ENCODE measurements at regions not wholly inside any gene's neighbourhood (a gene's known extent, or its start where the extent isn't known, plus 50 kb on each side); places are given as distances from the start of the nearest gene placed in this dataset.
"Not testable (repeated sequence)": the region's sequence is repeated elsewhere in the genome, so short reads cannot be mapped to it uniquely, and the experiment has no call there.

DNA sequence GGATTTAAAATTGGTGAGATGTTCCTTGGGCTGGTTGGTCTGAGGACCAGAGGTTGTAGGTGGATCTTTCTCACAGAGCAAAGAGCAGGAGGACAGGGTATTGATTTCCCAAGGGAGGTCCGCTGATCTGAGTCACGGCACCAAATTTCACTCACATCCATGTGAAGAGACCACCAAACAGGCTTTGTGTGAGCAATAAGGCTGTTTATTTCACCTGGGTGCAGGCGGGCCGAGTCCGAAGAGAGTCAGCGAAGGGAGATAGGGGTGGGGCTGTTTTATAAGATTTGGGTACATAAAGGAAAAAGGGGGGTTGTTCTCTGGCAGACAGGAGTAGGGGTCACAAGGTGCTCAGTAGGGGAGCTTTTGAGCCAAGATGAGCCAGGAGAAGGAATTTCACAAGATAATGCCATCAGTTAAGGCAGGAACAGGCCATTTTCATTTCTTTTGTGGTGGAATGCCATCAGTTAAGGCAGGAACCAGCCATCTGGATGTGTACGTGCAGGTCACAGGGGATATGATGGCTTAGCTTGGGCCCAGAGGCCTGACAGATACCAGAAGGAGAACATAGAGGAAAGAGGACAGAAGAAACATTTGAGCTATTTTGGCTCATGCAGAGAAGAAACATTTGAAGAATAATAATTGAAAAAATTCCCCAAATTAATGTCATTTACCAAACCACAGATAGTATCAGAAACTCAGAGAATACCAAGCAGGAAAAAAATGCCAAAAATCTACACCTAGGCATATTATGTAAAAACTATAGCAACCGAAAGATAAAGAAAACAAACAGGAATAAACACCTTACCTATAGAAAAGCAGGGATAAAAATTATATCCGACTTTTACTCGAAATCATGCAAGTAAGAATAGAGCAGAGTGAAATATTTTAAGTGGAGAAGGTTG is 585.2 kb upstream of the MDGA2 start:
- DNase-seq (ENCODE audit: low read depth) = not testable (repeated sequence)

DNA sequence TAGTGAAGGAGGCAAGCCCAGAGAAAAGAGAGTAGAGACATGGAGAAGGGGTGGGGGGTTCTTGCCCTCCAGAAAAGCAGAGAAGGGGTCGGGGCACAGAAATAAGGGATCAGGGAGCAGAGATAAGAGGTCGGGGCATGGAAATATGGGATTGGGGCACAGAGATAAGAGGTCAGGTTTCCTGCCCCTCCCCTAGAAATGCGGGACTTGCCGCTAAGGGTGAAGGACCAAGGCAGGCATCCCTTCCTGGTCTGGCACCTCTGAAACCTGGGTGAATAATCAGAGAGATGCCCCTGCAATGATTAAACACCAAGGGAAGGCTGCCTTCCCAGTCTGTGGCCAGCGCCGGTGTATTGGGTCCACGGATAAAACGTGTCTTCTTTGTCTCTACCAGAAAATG is 584.5 kb upstream of the MDGA2 start:
- DNase-seq (ENCODE audit: low read depth) = not testable (repeated sequence)

DNA sequence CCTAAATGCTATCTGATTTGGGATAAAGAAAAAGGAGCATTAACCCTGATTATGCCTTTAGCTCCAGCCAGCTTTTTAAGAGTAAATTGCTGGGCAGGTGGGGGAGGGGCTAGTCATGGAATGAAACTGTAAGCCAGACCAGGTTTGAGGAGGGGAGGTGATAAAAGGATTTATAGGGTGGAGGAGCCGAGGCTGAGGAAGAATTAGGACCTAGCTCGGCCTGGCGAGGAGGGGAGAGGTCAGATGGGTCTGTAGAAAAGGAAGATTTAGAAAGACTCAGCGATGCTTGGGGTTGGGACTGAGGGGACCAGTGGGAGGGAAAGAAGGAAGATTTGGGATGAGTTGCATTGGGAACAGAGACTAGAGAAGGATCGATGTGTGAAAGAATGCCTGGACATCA is 583.8 kb upstream of the MDGA2 start:
- DNase-seq (ENCODE audit: low read depth) = not testable (repeated sequence)

- DNase-seq (ENCODE audit: low read depth) = not testable (repeated sequence)
Measured at GRCh38 chr14:48258703-48259102, 583.3 kb upstream of the MDGA2 start.

- DNase-seq (ENCODE audit: low read depth) = no peak
Measured at GRCh38 chr14:48253020-48253419, 577.6 kb upstream of the MDGA2 start.

DNA sequence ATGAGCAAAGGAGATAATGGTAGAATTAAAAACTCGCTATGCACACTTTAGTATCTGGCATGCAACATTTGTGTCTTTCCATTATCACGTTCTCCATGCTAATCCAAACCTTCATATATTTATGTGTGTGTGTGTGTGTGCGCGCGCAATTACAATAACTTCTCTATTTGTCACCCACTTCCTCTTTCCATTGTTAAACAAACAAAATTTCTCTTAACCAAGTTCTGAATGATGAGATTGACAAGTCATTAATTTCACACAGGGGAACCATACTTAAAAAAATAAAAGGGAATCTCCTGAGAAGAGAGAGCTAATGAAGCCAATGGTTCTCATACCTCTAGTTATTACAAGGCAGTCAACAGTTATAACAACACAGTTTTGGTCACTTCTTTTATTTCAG is 575.9 kb upstream of the MDGA2 start:
- DNase-seq (ENCODE audit: low read depth) = no peak

DNA sequence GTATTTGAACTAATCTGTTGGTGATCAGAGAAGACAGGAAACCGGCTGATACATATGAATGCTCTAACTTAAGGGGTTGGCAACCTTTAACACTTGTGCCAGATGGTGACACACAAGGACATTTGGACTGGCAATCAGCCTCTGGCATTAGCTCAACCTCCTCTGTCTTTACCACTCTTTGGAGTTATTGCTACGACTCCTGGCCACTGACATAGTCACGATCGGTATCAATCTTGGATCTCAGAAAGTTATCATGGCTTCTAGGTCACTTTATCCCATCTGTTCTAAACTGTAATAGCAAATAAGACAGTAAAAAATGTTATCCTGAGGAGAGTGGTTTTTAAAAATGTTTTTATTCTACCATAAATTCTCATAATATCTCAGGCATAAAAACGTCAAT is 575.2 kb upstream of the MDGA2 start:
- DNase-seq (ENCODE audit: low read depth) = no peak

DNA sequence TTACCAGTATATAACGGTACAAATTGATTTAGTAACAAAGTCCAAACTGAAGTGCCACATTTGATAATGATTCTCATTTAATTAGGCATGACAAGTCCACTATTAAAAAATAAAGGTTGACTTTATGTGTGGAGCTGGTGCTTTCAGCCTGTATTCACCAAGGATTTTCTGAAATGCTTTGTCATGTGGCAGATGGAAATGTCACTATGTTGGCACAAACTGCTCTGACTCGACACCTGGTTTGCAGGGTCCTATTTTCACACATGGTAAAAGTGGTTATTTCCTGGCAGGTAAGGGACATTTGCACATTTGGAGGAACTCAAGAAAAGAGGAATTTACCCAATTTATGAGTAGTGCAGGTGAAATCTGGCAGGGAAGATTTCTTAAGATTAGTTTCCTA is 572.6 kb upstream of the MDGA2 start:
- DNase-seq (ENCODE audit: low read depth) = no peak

- no peak for DNase-seq (ENCODE audit: low read depth)
Measured at GRCh38 chr14:48243900-48244299, 568.5 kb upstream of the MDGA2 start.

DNA sequence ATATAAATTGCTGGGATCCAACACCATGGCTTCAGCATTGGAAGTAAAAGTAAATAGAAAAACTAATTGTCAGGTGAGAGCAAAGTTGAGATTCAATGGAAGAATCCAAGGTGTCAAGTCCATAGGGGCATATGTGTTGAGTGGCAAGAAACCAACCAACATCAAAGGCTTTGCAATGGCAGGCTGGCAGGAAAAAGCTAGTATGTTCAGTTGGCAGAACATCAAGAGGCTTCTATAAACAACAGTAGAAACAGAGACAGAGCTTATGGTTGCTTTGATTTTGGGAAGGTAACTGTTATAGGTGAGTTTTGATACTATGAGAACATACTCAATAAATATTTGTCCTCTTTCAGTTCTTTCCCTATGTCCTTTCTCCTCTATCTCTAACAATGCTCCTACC is 553.7 kb upstream of the MDGA2 start:
- no peak for DNase-seq (ENCODE audit: low read depth)

DNA sequence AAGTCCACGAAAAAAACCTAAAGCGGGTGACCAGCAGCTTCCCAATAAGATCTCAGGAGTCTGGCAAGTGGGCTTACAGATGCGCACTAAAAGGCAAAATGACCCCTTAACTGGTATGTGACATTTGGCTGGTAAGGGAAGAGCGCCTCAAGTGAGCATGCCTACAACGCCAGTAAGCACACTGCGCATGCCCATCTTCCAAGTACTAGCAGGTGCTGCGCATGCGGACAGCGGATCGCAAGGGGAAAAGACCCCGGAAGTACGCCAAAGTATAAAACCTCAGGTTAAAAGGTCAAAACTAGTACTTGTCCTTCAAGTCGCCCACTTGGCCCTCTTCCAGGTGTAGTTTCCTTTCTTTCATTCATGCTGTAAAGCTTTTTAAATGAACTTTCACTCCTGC is 518.5 kb upstream of the MDGA2 start:
- no peak for DNase-seq (ENCODE audit: low read depth)

GRCh38 chr14:48149624-48150023 is 474.2 kb upstream of the MDGA2 start:
- not testable (repeated sequence) for DNase-seq (ENCODE audit: low read depth)

- DNase-seq (ENCODE audit: low read depth) = no peak
Measured at GRCh38 chr14:48140804-48141203, 465.4 kb upstream of the MDGA2 start.

DNA sequence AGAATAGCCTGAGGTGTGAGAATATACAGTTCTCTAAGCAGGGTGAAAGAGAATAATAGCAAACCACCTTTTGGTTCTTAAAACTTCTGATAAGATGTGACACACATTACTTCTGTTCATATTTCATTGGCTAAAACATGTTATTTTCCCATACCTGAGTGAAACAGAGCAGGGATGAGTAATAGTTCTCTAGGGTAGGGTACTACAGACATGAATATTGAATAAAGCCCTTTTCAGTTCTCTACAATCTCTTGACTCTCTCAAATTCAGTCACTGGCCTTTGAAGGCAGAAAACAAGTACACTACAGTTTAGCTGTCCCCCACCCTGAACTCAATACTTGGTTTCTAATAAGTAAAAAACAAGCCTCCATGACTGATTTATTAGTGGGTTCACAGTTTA is 454.1 kb upstream of the MDGA2 start:
- DNase-seq (ENCODE audit: low read depth) = no peak

GRCh38 chr14:48127674-48128073 is 452.3 kb upstream of the MDGA2 start:
- DNase-seq (ENCODE audit: low read depth) = no peak

- no peak for DNase-seq (ENCODE audit: low read depth)
Measured at GRCh38 chr14:48125654-48126053, 450.2 kb upstream of the MDGA2 start.

DNA sequence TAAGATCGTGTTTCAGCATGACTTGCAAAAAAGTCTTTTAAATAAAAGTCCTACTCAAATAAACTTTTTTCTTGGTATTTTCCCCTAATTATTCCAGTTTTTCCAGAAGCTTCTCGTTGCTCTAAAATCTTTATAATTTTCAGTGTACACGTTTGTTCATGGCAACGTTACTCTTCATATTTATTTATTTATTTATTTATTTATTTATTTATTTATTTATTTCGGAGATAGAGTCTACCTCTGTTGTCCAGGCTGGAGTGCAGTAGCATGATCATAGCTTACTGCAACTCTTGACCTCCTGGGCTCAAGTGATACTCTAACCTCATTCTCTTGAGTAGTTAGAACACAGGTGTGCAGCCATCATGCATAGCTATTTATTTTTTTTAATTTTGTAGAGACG is 438.3 kb upstream of the MDGA2 start:
- DNase-seq (ENCODE audit: low read depth) = no peak

DNA sequence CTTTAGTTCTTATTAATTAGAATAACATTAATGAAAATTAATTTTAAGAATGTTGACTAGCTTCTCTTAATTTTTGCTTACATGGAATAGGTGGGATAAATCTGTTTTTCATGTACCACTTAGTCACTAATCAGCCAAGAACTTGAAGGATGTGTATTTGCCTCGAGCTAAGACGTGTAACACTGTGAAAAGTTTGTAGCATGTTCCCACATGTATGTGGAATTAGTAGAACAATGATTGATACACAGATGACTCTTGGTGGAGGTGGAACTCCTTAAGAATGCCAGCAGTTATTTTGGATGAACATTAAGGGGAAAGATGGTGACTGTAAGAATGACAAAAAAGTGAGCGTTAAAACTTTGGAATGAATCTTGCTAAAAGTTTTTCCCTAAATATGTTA is 435.7 kb upstream of the MDGA2 start:
- no peak for DNase-seq (ENCODE audit: low read depth)

DNA sequence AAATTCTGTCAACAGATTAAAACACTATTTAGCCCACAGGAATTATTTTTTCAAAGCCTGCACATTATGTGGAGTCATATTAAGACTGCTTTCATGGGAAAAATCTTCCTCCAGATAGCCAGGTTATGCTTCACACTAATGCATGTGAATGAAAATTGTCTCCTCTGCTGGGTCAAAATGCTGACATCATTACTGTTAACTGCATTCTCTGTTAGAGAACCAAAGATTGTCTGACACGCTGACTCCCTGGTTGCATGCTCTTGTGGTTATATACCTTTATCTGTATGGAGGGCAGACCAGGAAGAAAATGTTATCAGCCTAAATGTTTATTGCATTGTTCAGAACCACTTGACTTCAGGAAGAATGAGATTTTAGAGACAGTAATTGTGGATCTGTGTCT is 432.2 kb upstream of the MDGA2 start:
- no peak for DNase-seq (ENCODE audit: low read depth)

DNA sequence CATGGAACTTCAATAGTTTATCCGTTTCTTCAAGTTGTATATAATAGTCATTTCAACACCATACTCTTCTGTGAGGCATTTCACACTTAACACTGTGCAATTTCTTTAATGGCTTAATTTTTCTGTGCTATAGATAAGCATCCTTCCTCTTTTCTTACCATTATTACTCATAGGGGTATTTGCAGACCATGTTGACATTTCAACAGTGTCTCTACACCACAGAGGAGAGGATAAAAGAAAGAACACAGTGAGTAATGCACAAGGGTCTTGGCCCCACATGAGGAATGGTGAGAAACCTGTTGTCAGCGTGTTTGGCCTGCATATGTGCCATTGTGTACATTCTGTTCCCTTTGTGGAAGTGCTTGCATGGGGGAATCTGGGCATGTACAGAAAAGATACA is 421.5 kb upstream of the MDGA2 start:
- DNase-seq (ENCODE audit: low read depth) = no peak

DNA sequence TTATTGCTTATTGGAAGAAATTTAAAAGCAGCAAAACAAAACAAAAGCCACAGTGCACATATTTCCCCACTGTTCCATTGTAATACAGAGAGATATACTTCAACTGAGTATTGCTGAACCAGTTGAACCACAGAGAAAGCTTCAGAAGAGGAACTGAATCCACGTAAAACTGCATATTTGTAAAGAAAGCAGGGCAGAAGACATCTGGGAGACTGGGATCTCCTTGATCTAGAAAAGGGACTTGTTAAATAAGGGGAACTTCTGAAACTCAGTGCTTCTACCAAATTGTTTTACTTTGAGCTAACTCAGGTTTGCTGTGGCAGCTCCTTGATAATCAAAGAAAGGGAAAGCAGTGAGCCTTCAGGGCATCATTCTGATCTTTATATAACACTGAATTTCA is 411.1 kb upstream of the MDGA2 start:
- no peak for DNase-seq (ENCODE audit: low read depth)

GRCh38 chr14:48075487-48075886 is 400.1 kb upstream of the MDGA2 start:
- no peak for DNase-seq (ENCODE audit: low read depth)

DNA sequence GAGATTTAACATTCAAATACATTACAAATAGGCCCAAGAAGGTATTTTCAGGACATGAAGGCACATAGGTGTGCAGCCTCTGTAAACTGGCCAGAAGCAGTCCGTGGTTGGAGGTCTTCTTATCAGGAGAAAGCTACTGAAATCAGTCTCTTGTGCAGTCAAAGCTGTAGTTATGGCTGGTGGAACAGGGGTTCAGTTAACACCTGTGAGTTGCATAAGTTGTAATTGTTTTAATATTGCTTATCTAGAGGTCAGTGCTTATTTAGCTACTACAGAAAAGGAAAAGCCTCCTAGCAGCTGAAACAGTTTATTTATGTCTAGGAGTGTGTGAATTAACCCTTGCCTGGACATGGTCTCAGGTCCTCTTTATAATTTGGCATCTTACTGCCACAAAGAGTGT is 377.6 kb upstream of the MDGA2 start:
- no peak for DNase-seq (ENCODE audit: low read depth)

DNA sequence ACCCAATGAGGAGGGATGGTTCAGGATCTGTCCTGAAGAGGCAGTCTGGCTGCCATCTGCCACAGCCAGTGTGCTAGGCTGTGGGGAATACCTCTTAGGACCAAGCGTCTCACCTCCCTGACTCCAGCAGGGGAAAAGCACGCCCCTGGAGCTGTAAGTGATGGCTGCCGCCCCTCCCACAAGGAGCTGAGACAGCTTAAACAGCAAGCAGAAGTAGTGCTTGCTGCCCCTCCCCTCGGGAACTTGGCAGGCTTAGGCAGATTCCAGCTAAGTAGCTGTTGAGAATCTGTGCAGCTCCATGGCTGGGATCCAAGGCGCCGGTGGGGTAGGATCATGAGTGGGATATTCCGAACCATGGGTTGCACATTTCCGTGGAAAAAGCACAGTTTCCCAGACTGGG is 360.4 kb upstream of the MDGA2 start:
- DNase-seq (ENCODE audit: low read depth) = no peak
